OCI-LY1 (cell line): ENCODE measurements at regions not wholly inside any gene's neighbourhood (a gene's known extent, or its start where the extent isn't known, plus 50 kb on each side); places are given as distances from the start of the nearest gene placed in this dataset.

Experiments
- H2AFZ ChIP-seq: fragments of 200-600 bp; sonication (generic), shearing (Covaris generic); 2 replicates; pipeline ENCODE4 v1.6.0; 2014; ENCODE audit warnings: antibody characterized with exemption, mild to moderate bottlenecking, low read length
- H3F3A ChIP-seq: fragments of 200-600 bp; sonication (generic), shearing (Covaris generic); 2 replicates; pipeline ENCODE4 v1.6.0; 2014; ENCODE audit warnings: mild to moderate bottlenecking, antibody characterized with exemption, low read length, moderate library complexity; ENCODE audit not compliant: insufficient read depth
- H3K27ac ChIP-seq: fragments of 200-600 bp; sonication (generic); 2 replicates; pipeline ENCODE4 v1.5.1; 2014; ENCODE audit warnings: low read length, mixed run types, mild to moderate bottlenecking, low read depth; ENCODE audit not compliant: poor library complexity, severe bottlenecking
- H3K27me3 ChIP-seq: fragments of 200-600 bp; sonication (generic); 2 replicates; pipeline ENCODE4 v1.6.0; 2014; ENCODE audit warnings: antibody characterized with exemption, mild to moderate bottlenecking, low read length, moderate library complexity; ENCODE audit not compliant: insufficient read depth
- H3K36me3 ChIP-seq: fragments of 200-600 bp; sonication (generic); 2 replicates; pipeline ENCODE4 v1.6.1; 2014; ENCODE audit warnings: mild to moderate bottlenecking, antibody characterized with exemption, low read length, moderate library complexity, mixed read lengths; ENCODE audit not compliant: insufficient read depth
- H3K4me1 ChIP-seq: fragments of 200-600 bp; sonication (generic); 2 replicates; pipeline ENCODE4 v1.5.1; 2014; ENCODE audit warnings: mild to moderate bottlenecking, low read length, moderate library complexity; ENCODE audit not compliant: insufficient read depth, severe bottlenecking
- H3K4me2 ChIP-seq: fragments of 200-600 bp; sonication (generic), shearing (Covaris generic); 2 replicates; pipeline ENCODE4 v1.6.1; 2014; ENCODE audit warnings: low read length
- H3K4me3 ChIP-seq: fragments of 200-600 bp; sonication (generic); 2 replicates; pipeline ENCODE4 v1.5.1; 2014; ENCODE audit warnings: low read length, low read depth, mild to moderate bottlenecking, mixed read lengths; ENCODE audit not compliant: poor library complexity, severe bottlenecking
- H3K79me2 ChIP-seq: fragments of 200-600 bp; shearing (Covaris generic); 2 replicates; pipeline ENCODE4 v1.6.1; 2016; ENCODE audit warnings: mixed run types, low read length, mixed read lengths; ENCODE audit not compliant: insufficient read depth
- H3K9ac ChIP-seq: fragments of 200-600 bp; sonication (generic), shearing (Covaris generic); 2 replicates; pipeline ENCODE4 v1.6.1; 2014; ENCODE audit warnings: mild to moderate bottlenecking, low read length, mixed read lengths
- H3K9me2 ChIP-seq: fragments of 200-600 bp; sonication (generic), shearing (Covaris generic); 2 replicates; pipeline ENCODE4 v1.6.1; 2014; ENCODE audit warnings: low read depth, mild to moderate bottlenecking, low read length, mixed read lengths
- H3K9me3 ChIP-seq: fragments of 200-600 bp; shearing (Covaris generic); 2 replicates; pipeline ENCODE4 v1.6.1; 2014; ENCODE audit warnings: low read length, mixed read lengths
- H4K20me1 ChIP-seq: fragments of 200-600 bp; sonication (generic), shearing (Covaris generic); 2 replicates; pipeline ENCODE4 v1.6.0; 2016; ENCODE audit warnings: mild to moderate bottlenecking, low read length; ENCODE audit not compliant: insufficient read depth
- EZH2 ChIP-seq: fragments of 200-600 bp; sonication (generic), shearing (Covaris generic); IDR thresholded peaks from 2 replicates; pipeline ENCODE4 v1.8.0; 2017; ENCODE audit warnings: borderline replicate concordance, mixed run types, mild to moderate bottlenecking, antibody characterized with exemption, low read length, moderate library complexity, mixed read lengths
- TF ChIP-seq, protein P1 (sequence below): fragments of 200-600 bp; sonication (generic), shearing (Covaris generic); IDR thresholded peaks from 2 replicates; pipeline ENCODE4 v1.5.1; 2017; ENCODE audit warnings: mild to moderate bottlenecking, antibody characterized with exemption, low read length, moderate library complexity, mixed read lengths

DNA sequence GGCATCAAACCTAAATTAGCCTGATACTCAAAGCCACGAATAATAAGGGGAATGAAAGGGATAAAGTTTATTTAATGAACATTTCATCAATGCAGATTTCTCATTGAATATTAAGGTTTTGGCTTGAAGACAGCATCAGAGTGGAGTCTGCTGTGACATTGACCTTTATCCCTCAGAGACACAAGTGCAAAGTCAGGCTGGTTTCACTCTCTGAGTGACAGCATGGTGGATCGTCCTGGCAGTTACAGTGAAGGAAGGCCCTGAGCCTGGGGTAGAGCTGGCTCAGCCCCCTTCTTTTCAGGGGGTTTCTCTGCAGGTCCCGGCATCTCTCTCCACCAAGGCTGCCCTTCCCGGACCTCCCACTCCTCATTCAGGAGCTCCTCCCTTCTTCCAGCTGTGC, 503.1 kb downstream of the PREX1 start:
- Histone ChIP-seq H3K27ac (no peak overlapping the region), H3K9me2 (no peaks in the 10 kb centered on the region), H3K4me1 (no peaks in the 10 kb centered on the region), H3K4me2 (no peak overlapping the region), H3F3A (no peaks in the 10 kb centered on the region), H3K27me3 (peaks cover 4% of the 10 kb centered on the region; the same call in 1 of the 2 replicates), H3K36me3 (no peaks in the 10 kb centered on the region), H3K9me3 (no peaks in the 10 kb centered on the region), H4K20me1 (no peaks in the 10 kb centered on the region), H3K9ac (no peak overlapping the region), H2AFZ (no peak overlapping the region), H3K79me2 (no peaks in the 10 kb centered on the region), H3K4me3 (no peak overlapping the region)
- TF ChIP-seq EZH2, result no peak
- TF ChIP-seq, protein P1, sequence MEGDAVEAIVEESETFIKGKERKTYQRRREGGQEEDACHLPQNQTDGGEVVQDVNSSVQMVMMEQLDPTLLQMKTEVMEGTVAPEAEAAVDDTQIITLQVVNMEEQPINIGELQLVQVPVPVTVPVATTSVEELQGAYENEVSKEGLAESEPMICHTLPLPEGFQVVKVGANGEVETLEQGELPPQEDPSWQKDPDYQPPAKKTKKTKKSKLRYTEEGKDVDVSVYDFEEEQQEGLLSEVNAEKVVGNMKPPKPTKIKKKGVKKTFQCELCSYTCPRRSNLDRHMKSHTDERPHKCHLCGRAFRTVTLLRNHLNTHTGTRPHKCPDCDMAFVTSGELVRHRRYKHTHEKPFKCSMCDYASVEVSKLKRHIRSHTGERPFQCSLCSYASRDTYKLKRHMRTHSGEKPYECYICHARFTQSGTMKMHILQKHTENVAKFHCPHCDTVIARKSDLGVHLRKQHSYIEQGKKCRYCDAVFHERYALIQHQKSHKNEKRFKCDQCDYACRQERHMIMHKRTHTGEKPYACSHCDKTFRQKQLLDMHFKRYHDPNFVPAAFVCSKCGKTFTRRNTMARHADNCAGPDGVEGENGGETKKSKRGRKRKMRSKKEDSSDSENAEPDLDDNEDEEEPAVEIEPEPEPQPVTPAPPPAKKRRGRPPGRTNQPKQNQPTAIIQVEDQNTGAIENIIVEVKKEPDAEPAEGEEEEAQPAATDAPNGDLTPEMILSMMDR, result no peak

DNA sequence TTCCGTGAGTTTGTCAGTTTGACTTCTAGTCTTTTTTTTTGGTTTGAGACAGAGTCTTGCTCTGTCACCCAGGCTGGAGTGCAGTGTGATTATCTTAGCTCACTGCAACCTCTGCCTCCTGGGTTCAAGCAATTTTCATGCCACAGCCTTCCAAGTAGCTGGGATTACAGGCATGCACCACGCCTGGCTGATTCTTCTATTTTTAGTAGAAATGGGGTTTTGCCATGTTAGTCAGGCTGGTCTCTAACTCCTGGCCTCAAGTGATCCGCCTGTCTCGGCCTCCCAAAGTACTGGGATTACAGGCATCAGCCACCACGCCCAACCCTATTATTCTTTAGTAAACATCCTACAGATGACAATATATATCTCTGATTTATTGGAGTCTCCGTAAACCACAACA, 506.5 kb downstream of the PREX1 start:
- H3K9me2 ChIP-seq, result no peaks in the 10 kb centered on the region
- H4K20me1 ChIP-seq, result no peaks in the 10 kb centered on the region
- H2AFZ ChIP-seq, result no peak overlapping the region
- no peak overlapping the region for H3K4me3 ChIP-seq
- no peaks in the 10 kb centered on the region for H3K9me3 ChIP-seq
- no peak overlapping the region for H3K4me2 ChIP-seq
- TF ChIP-seq, protein P1, result no peak
- TF ChIP-seq EZH2, result no peak
- no peaks in the 10 kb centered on the region for H3K4me1 ChIP-seq
- H3K9ac ChIP-seq, result no peak overlapping the region
- no peak overlapping the region for H3K27ac ChIP-seq
- H3F3A ChIP-seq, result no peaks in the 10 kb centered on the region
- H3K79me2 ChIP-seq, result no peaks in the 10 kb centered on the region
- H3K36me3 ChIP-seq, result no peaks in the 10 kb centered on the region
- H3K27me3 ChIP-seq, result peaks cover 4% of the 10 kb centered on the region; the same call in 1 of the 2 replicates

DNA sequence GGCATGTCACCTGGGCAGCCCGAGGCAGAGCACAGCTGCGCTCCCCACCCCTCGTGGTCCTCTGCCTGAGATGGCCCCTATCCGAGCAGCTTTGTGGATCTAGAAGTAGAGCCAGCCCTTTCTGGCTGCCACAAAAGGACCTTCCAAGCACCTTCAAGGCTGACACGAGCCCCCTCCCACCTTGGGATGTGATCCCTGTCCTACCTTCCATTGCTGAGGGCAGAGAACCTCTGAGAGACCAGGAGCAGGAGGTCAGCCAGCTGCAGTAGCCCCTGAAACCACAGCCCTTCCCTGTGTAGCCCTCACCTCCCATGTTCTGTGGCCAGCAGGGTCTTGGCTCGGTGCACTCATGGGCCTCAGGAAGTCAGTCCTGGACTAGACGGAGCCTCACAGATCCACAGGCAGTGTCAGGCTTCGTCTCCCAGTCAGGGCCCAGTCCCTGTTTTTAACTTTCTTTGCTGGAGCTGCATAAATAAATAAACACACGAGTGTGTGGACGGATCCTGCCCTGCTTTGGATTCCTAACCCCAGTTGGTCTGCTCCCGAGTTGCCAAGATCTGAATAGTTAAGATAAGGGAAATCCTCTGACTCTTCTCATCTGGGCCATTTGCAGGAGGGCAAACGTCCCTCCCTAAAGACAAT, 507.7 kb downstream of the PREX1 start:
- Histone ChIP-seq H2AFZ (no peak overlapping the region), H4K20me1 (no peaks in the 10 kb centered on the region), H3K27ac (no peak overlapping the region), H3K4me3 (no peak overlapping the region), H3K9ac (no peak overlapping the region), H3K27me3 (0 out of 2 replicates have a peak, but pooled peaks cover 2% of the 10 kb centered on the region), H3K36me3 (no peaks in the 10 kb centered on the region), H3K9me3 (no peaks in the 10 kb centered on the region), H3K79me2 (no peaks in the 10 kb centered on the region), H3K4me2 (no peak overlapping the region), H3F3A (no peaks in the 10 kb centered on the region), H3K9me2 (no peaks in the 10 kb centered on the region), H3K4me1 (no peaks in the 10 kb centered on the region)
- TF ChIP-seq, protein P1, result no peak
- TF ChIP-seq EZH2, result no peak
